Tibial artery (tissue), 4 donors: ENCODE measurements at regions not wholly inside any gene's neighbourhood (a gene's known extent, or its start where the extent isn't known, plus 50 kb on each side); places are given as distances from the start of the nearest gene placed in this dataset.

Source experiments
- DNase-seq, 2 donors: peaks; one replicate each; pipeline ENCODE4 v3.0.0-alpha.2; 2019
- H3K27ac ChIP-seq, 2 donors: fragments of 200-600 bp; sonication (generic) in 1 of 2; 1 replicate in 1 of 2; 2 replicates in 1 of 2; pipeline ENCODE4 v1.5.1; 2018 to 2019; ENCODE audit warnings: mild to moderate bottlenecking in 1 of 2
- H3K27me3 ChIP-seq, 2 donors: fragments of 200-600 bp; sonication (generic) in 1 of 2; one replicate each; pipeline versions ENCODE4 v1.5.1 to v1.6.0; 2016 to 2019
- H3K36me3 ChIP-seq, 3 donors: fragments of 200-600 bp; sonication (generic) in 2 of 3; one replicate each; pipeline ENCODE4 v1.5.1; 2016 to 2019; ENCODE audit warnings: mild to moderate bottlenecking in 2 of 3
- H3K4me1 ChIP-seq, 4 donors: fragments of 200-600 bp; sonication (generic) in 2 of 4; 1 replicate in 3 of 4; 2 replicates in 1 of 4; pipeline ENCODE4 v1.5.1; 2016 to 2019
- H3K4me3 ChIP-seq, 2 donors: fragments of 200-600 bp; sonication (generic) in 1 of 2; 1 replicate in 1 of 2; 2 replicates in 1 of 2; pipeline ENCODE4 v1.5.1; 2018 to 2019; ENCODE audit warnings: mild to moderate bottlenecking in 2 of 2
- H3K9me3 ChIP-seq, 3 donors: fragments of 200-600 bp; sonication (generic) in 1 of 3; one replicate each; pipeline ENCODE4 v1.5.1; 2016 to 2019
- intact Hi-C: fragments of 100-400 bp; cut with DNase I; formaldehyde crosslinking; loops from one replicate; pipeline ENCODE4 v1.15.0; 2023; ENCODE audit warnings: low total_unique reads
- TF ChIP-seq, protein P1 (sequence below), 2 experiments: fragments of 200-600 bp in 1 of 2; fragments of 450-650 bp in 1 of 2; IDR thresholded peaks; one replicate each; pipeline ENCODE4 v1.5.1; 2017 to 2019; ENCODE audit warnings: antibody characterized with exemption in 2 of 2, mild to moderate bottlenecking in 1 of 2, moderate library complexity in 1 of 2

GRCh38 chr6:22907085-22907484, 337.7 kb downstream of the HDGFL1 start:
- H3K27me3 ChIP-seq = no peaks in the 10 kb centered on the region
- peaks cover 0 to 11% (median 0%) of the 10 kb centered on the region in 4 donors for H3K4me1 ChIP-seq
- no peak overlapping the region for H3K4me3 ChIP-seq
- TF ChIP-seq, protein P1, sequence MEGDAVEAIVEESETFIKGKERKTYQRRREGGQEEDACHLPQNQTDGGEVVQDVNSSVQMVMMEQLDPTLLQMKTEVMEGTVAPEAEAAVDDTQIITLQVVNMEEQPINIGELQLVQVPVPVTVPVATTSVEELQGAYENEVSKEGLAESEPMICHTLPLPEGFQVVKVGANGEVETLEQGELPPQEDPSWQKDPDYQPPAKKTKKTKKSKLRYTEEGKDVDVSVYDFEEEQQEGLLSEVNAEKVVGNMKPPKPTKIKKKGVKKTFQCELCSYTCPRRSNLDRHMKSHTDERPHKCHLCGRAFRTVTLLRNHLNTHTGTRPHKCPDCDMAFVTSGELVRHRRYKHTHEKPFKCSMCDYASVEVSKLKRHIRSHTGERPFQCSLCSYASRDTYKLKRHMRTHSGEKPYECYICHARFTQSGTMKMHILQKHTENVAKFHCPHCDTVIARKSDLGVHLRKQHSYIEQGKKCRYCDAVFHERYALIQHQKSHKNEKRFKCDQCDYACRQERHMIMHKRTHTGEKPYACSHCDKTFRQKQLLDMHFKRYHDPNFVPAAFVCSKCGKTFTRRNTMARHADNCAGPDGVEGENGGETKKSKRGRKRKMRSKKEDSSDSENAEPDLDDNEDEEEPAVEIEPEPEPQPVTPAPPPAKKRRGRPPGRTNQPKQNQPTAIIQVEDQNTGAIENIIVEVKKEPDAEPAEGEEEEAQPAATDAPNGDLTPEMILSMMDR (IDR thresholded peaks at IDR 0.05) = no peak
- no peak overlapping the region for H3K27ac ChIP-seq
- H3K36me3 ChIP-seq = no peaks in the 10 kb centered on the region
- no peak for DNase-seq
- intact Hi-C loops = no loop called here
- no peaks in the 10 kb centered on the region for H3K9me3 ChIP-seq

DNA sequence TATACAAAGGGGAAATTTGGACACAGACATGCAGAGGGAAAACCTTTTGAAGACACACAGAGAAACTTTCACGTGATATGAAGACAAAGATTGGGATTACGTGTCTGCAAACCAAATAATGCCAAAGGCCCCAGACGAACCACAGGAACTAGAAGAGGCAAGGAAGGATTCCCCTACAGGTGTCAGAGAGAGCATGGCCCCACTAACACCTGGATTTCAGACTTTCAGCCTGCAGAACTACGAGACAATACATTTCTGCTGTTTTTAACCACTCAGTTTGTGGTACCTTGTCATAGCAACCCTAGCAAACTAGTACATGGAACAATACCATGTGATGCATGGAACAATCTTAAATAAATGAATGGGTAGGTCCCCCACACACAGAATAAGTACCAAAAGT, 341.0 kb downstream of the HDGFL1 start:
- DNase-seq = no peak
- TF ChIP-seq, protein P1 (IDR thresholded peaks at IDR 0.05) = no peak
- no peak overlapping the region for H3K27ac ChIP-seq
- peaks cover 0 to 40% (median 1%) of the 10 kb centered on the region in 4 donors for H3K4me1 ChIP-seq
- no peak overlapping the region for H3K4me3 ChIP-seq
- H3K36me3 ChIP-seq = no peaks in the 10 kb centered on the region
- H3K27me3 ChIP-seq = no peaks in the 10 kb centered on the region
- no peaks in the 10 kb centered on the region for H3K9me3 ChIP-seq
- intact Hi-C loops = no loop called here

GRCh38 chr6:22913612-22914011, 344.2 kb downstream of the HDGFL1 start:
- Histone ChIP-seq H3K36me3 (no peaks in the 10 kb centered on the region), H3K27ac (peak overlapping the region in 1 of 2 donors; percentile 44), H3K27me3 (no peaks in the 10 kb centered on the region), H3K9me3 (no peaks in the 10 kb centered on the region), H3K4me3 (no peak overlapping the region), H3K4me1 (peaks cover 0 to 32% (median 1%) of the 10 kb centered on the region in 4 donors)
- intact Hi-C loops = no loop called here
- DNase-seq = no peak
- TF ChIP-seq, protein P1 (IDR thresholded peaks at IDR 0.05) = no peak

GRCh38 chr6:22917344-22917743, 348.0 kb downstream of the HDGFL1 start:
- H3K27ac ChIP-seq = no peak overlapping the region
- peaks cover 0 to 27% (median 1%) of the 10 kb centered on the region in 4 donors for H3K4me1 ChIP-seq
- TF ChIP-seq, protein P1 (IDR thresholded peaks at IDR 0.05) = no peak
- H3K27me3 ChIP-seq = no peaks in the 10 kb centered on the region
- no peaks in the 10 kb centered on the region for H3K9me3 ChIP-seq
- H3K36me3 ChIP-seq = no peaks in the 10 kb centered on the region
- no peak for DNase-seq
- no peak overlapping the region for H3K4me3 ChIP-seq
- intact Hi-C loops = no loop called here

GRCh38 chr6:22921828-22922227, 352.5 kb downstream of the HDGFL1 start:
- Histone ChIP-seq H3K27me3 (no peaks in the 10 kb centered on the region), H3K4me3 (no peak overlapping the region), H3K27ac (no peak overlapping the region), H3K9me3 (no peaks in the 10 kb centered on the region), H3K36me3 (no peaks in the 10 kb centered on the region), H3K4me1 (peaks cover 0 to 4% (median 0%) of the 10 kb centered on the region in 4 donors)
- TF ChIP-seq, protein P1 (IDR thresholded peaks at IDR 0.05) = no peak
- DNase-seq = no peak
- intact Hi-C loops = no loop called here

DNA sequence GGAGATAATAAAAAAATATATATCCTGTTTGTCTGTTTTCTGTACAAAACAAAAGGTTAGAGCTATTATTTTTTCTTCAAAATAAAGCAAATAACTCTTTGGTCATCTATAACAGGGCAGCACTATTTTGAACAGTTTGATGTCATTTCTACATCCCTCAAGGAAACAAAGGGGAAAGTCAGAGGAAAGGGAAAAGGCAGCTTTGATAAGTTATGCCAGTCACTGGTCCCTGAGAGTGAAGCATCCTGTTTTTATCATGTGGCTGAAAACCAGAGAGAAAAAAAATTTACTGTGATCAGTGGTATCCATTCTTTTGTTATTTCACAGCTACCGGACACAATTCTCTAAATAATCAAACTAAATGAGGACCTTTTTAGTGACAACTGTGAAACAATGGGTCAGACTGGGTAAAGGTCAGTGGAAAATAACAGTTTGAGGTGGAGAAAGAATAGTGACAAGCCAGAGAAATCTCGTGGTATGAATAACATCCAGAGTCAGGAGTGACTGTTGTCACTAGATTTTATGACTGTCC, 356.0 kb downstream of the HDGFL1 start:
- intact Hi-C loops = no loop called here
- no peaks in the 10 kb centered on the region for H3K36me3 ChIP-seq
- H3K4me3 ChIP-seq = no peak overlapping the region
- H3K27me3 ChIP-seq = no peaks in the 10 kb centered on the region
- TF ChIP-seq, protein P1 (IDR thresholded peaks at IDR 0.05) = no peak
- no peaks in the 10 kb centered on the region for H3K9me3 ChIP-seq
- DNase-seq = no peak
- no peak overlapping the region for H3K27ac ChIP-seq
- peaks cover 0 to 21% (median 4%) of the 10 kb centered on the region in 4 donors for H3K4me1 ChIP-seq
